Glutamatergic neuron (in vitro differentiated cells): ENCODE measurements at regions not wholly inside any gene's neighbourhood (a gene's known extent, or its start where the extent isn't known, plus 50 kb on each side); places are given as distances from the start of the nearest gene placed in this dataset.

Source experiments
- DNase-seq: peaks from one replicate; pipeline ENCODE4 v3.0.0; 2022
- H3K27ac Mint-ChIP-seq: one replicate; pipeline ENCODE4 v1.8.0; 2020; ENCODE audit warnings: mild to moderate bottlenecking, mixed read lengths, inconsistent platforms; ENCODE audit not compliant: unreplicated experiment
- H3K27me3 Mint-ChIP-seq: one replicate; pipeline ENCODE4 v1.8.0; 2020; ENCODE audit warnings: mild to moderate bottlenecking, moderate library complexity, mixed read lengths, inconsistent platforms; ENCODE audit not compliant: unreplicated experiment
- H3K36me3 Mint-ChIP-seq: one replicate; pipeline ENCODE4 v1.8.0; 2020; ENCODE audit warnings: mild to moderate bottlenecking, mixed read lengths, inconsistent platforms; ENCODE audit not compliant: unreplicated experiment
- H3K4me1 Mint-ChIP-seq: one replicate; pipeline ENCODE4 v1.8.0; 2020; ENCODE audit warnings: mild to moderate bottlenecking, low read depth, mixed read lengths, inconsistent platforms; ENCODE audit not compliant: unreplicated experiment
- H3K4me3 Mint-ChIP-seq: one replicate; pipeline ENCODE4 v1.8.0; 2020; ENCODE audit warnings: mild to moderate bottlenecking, mixed read lengths, inconsistent platforms; ENCODE audit not compliant: unreplicated experiment
- H3K9me3 Mint-ChIP-seq: one replicate; pipeline ENCODE4 v1.8.0; 2020; ENCODE audit warnings: mild to moderate bottlenecking, moderate library complexity, mixed read lengths, inconsistent platforms; ENCODE audit not compliant: unreplicated experiment
- TF ChIP-seq, protein P1 (sequence below): fragments of 200-600 bp; sonication (generic); IDR thresholded peaks from one replicate; pipeline ENCODE4 v1.5.0; 2021; ENCODE audit not compliant: partially characterized antibody, unreplicated experiment

DNA sequence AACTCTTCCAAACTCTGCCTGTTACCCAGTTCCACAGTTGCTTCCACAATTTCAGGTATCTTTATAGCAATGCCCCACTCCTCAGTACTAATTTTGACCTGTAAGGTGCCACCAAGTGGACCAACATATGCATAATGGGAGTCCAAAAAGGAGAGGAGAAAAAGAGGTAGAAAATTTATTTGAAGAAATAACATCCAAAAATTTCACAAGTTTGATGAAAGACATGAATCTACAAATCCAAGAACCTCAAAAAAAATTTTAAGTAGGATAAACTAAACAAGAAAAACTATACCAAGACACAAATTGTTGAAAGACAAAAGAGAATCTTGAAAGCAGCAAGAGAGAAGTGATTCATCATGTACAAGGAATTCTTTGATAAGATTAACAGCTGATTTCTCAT is 79.8 kb downstream of the BARX1 start:
- TF ChIP-seq, protein P1, sequence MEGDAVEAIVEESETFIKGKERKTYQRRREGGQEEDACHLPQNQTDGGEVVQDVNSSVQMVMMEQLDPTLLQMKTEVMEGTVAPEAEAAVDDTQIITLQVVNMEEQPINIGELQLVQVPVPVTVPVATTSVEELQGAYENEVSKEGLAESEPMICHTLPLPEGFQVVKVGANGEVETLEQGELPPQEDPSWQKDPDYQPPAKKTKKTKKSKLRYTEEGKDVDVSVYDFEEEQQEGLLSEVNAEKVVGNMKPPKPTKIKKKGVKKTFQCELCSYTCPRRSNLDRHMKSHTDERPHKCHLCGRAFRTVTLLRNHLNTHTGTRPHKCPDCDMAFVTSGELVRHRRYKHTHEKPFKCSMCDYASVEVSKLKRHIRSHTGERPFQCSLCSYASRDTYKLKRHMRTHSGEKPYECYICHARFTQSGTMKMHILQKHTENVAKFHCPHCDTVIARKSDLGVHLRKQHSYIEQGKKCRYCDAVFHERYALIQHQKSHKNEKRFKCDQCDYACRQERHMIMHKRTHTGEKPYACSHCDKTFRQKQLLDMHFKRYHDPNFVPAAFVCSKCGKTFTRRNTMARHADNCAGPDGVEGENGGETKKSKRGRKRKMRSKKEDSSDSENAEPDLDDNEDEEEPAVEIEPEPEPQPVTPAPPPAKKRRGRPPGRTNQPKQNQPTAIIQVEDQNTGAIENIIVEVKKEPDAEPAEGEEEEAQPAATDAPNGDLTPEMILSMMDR: no peak

DNA sequence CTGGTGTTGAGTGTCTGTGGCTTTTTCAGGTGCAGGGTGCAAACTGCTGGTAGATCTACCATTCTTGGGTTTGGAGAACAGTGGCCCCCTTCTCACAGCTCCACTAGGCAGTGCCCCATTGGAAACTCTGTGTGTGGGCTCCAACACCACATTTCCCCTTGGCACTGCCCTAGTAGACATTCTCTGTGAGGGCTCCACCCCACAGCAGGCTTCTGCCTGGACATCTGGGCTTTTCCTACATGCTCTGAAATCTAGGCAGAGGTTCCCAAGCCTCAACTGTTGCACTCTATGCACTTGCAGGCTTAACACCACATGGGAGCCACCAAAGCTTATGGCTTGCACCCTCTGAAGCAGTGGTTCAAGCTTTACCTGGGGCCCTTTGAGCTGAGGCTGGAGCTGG is 80.9 kb downstream of the BARX1 start:
- Mint-ChIP-seq H3K27ac (no peak overlapping the region), H3K36me3 (peaks cover 19% of the 10 kb centered on the region), H3K4me3 (no peak overlapping the region), H3K9me3 (peaks cover 8% of the 10 kb centered on the region), H3K4me1 (peaks cover 3% of the 10 kb centered on the region), H3K27me3 (peaks cover under 1% of the 10 kb centered on the region)
- no peak for DNase-seq
- TF ChIP-seq, protein P1: no peak

More for the DNA sequence above, 79.8 kb downstream of the BARX1 start:
- Mint-ChIP-seq H3K27ac (no peak overlapping the region), H3K4me1 (no peaks in the 10 kb centered on the region), H3K9me3 (peaks cover 8% of the 10 kb centered on the region), H3K36me3 (peaks cover 19% of the 10 kb centered on the region), H3K4me3 (no peak overlapping the region), H3K27me3 (no peaks in the 10 kb centered on the region)
- no peak for DNase-seq

DNA sequence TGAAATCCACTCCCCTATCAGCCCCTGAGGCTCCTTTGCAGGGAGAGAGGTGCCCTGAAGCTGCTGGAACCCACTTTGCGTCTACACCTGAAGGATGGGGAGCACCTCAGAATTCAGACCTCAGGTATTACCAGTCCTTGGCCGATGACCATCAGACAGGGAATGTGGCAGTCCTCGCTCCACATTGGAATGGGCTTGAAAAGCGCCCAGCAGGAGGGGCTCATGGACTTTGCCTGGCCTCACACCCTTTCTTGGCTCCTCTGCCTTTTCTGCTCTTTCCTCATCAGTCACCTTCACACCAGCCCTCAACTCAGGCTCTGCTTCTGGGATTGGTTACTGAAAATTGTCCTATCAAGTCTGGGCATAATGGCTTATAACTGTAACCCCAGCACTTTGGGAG is 83.9 kb downstream of the BARX1 start:
- H3K27me3 Mint-ChIP-seq: peaks cover 4% of the 10 kb centered on the region
- H3K9me3 Mint-ChIP-seq: peaks cover 9% of the 10 kb centered on the region
- TF ChIP-seq, protein P1: no peak
- no peak overlapping the region for H3K4me3 Mint-ChIP-seq
- no peak for DNase-seq
- H3K4me1 Mint-ChIP-seq: peaks cover 11% of the 10 kb centered on the region
- no peak overlapping the region for H3K27ac Mint-ChIP-seq
- H3K36me3 Mint-ChIP-seq: peaks cover 19% of the 10 kb centered on the region

DNA sequence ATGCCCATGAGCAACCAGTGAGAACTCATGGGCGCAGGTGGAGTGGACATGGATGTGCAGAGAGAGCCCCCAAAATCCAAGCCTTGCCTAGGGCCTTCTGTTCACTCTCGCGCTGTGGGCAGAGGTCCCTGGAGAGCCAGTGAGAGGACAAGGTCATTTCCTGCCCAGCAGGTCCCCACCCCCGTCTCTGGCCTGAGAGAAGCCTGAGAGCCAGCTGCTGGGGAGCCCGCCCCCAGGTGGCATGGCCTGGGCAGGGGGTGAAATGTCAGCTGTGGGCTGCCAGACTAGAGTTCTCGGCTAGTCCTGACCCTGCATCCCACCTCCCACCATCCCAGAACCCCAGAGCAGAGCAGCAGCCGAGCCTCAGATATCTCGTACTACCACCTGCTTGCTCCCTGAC is 85.3 kb downstream of the BARX1 start:
- Mint-ChIP-seq H3K4me3 (no peak overlapping the region), H3K27me3 (peaks cover 4% of the 10 kb centered on the region), H3K4me1 (peaks cover 11% of the 10 kb centered on the region), H3K27ac (no peak overlapping the region), H3K9me3 (peaks cover 4% of the 10 kb centered on the region), H3K36me3 (peaks cover 13% of the 10 kb centered on the region)
- no peak for DNase-seq
- TF ChIP-seq, protein P1: no peak

GRCh38 chr9:93869088-93869487 is 86.1 kb downstream of the BARX1 start:
- peaks cover 9% of the 10 kb centered on the region for H3K27me3 Mint-ChIP-seq
- H3K27ac Mint-ChIP-seq: peak overlapping the region; percentile 48
- peaks cover 17% of the 10 kb centered on the region for H3K4me1 Mint-ChIP-seq
- no peak overlapping the region for H3K4me3 Mint-ChIP-seq
- H3K36me3 Mint-ChIP-seq: peaks cover 10% of the 10 kb centered on the region
- TF ChIP-seq, protein P1: no peak
- DNase-seq: no peak
- H3K9me3 Mint-ChIP-seq: peaks cover 5% of the 10 kb centered on the region
